ENCODE measurements at regions not wholly inside any gene's neighbourhood (a gene's known extent, or its start where the extent isn't known, plus 50 kb on each side); places are given as distances from the start of the nearest gene placed in this dataset.

DNA sequence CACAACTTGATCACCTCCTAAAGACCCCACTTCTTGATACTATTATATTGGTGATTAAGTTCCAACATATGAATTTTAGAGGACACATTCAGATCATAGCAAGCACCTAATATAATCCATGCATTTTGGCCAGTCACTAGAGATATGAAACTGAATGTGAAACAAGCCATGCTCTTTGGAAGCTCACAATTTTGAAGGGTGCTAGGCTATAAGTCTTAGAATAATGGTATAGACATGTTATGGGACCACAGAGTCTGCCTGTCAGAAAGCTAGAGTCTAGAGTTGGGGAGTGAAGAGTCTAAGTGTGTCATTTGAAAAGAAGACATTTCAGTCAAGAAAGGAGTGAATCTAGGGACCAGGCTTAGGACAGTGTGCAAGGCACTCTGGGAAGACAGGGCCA is 186.4 kb upstream of the SLC24A5 start:
- Mint-ChIP-seq H3K27ac (ENCODE audit: low read depth) (no peak overlapping the region), H3K36me3 (ENCODE audit: insufficient read depth) (no peaks in the 10 kb centered on the region), H3K4me1 (no peaks in the 10 kb centered on the region), H3K4me3 (no peak overlapping the region), H3K9me3 (peaks cover 9% of the 10 kb centered on the region), H3K27me3 (no peaks in the 10 kb centered on the region)
- ATAC-seq (replicated peaks; ENCODE audit: extremely low read depth, poor library complexity, severe bottlenecking) = no peak
- DNase-seq (ENCODE audit: low spot score in 2 of 2) = no peak

DNA sequence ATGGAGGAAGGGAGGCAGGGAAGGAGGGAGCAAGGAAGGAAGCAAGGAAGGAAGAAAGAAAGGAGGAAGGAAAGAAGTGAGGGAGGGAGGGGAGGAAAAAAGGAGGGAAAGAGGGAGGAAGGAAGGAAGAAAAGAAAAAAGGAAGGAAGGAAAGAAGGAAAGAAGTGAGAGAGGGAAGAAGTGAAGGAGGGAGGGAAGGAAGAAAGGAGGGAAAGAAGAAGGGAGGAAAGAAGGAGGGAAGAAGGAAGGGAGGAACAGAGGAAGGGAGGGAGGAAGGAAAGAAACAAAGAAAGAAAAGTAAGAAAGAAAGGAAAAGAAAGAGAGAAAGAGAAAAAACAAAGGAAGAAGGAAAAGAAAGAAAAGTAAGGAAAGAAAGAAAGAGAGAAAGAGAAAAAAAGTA is 183.0 kb upstream of the SLC24A5 start:
- no peaks in the 10 kb centered on the region for H3K36me3 Mint-ChIP-seq (ENCODE audit: insufficient read depth)

DNA sequence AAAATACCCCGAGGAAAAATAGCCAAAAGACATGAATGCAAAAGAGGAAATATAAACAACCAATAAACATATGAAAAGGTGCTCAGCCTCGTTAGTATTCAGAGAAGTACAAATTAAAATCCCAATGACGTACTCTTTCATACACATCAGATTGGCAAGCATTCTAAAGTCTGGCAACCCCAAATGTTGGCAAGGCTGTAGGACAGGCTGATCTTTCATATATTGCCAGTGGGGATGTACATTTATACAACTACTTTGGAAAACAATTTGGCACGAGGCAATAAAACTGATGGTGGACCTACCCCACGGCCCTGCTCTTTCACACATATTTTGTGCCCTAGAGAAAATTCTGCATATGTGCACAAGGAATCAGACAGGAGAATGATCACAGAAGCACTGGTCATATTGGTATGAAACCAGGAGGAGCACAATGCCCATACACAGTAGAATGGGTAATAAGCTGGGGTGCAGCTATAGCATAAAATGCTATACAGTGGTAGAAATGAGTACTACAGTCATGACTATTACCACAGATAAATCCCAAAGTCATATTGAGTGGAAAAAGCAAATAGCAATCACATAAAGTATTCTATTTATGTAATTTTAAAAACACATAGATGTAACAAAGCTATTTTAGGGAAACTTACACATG is 176.0 kb upstream of the SLC24A5 start:
- no peaks in the 10 kb centered on the region for H3K4me1 Mint-ChIP-seq
- no peak for DNase-seq (ENCODE audit: low spot score in 2 of 2)
- ATAC-seq (replicated peaks; ENCODE audit: extremely low read depth, poor library complexity, severe bottlenecking) = no peak
- peaks cover 5% of the 10 kb centered on the region for H3K9me3 Mint-ChIP-seq
- peaks cover 4% of the 10 kb centered on the region for H3K36me3 Mint-ChIP-seq (ENCODE audit: insufficient read depth)
- H3K4me3 Mint-ChIP-seq = no peak overlapping the region
- H3K27me3 Mint-ChIP-seq = no peaks in the 10 kb centered on the region
- no peak overlapping the region for H3K27ac Mint-ChIP-seq (ENCODE audit: low read depth)

More for the DNA sequence above, 183.0 kb upstream of the SLC24A5 start:
- H3K4me1 Mint-ChIP-seq = no peaks in the 10 kb centered on the region
- DNase-seq (ENCODE audit: low spot score in 2 of 2) = no peak
- H3K27me3 Mint-ChIP-seq = no peaks in the 10 kb centered on the region
- no peak for ATAC-seq (replicated peaks; ENCODE audit: extremely low read depth, poor library complexity, severe bottlenecking)
- H3K4me3 Mint-ChIP-seq = no peak overlapping the region
- H3K27ac Mint-ChIP-seq (ENCODE audit: low read depth) = no peak overlapping the region
- peaks cover 9% of the 10 kb centered on the region for H3K9me3 Mint-ChIP-seq

DNA sequence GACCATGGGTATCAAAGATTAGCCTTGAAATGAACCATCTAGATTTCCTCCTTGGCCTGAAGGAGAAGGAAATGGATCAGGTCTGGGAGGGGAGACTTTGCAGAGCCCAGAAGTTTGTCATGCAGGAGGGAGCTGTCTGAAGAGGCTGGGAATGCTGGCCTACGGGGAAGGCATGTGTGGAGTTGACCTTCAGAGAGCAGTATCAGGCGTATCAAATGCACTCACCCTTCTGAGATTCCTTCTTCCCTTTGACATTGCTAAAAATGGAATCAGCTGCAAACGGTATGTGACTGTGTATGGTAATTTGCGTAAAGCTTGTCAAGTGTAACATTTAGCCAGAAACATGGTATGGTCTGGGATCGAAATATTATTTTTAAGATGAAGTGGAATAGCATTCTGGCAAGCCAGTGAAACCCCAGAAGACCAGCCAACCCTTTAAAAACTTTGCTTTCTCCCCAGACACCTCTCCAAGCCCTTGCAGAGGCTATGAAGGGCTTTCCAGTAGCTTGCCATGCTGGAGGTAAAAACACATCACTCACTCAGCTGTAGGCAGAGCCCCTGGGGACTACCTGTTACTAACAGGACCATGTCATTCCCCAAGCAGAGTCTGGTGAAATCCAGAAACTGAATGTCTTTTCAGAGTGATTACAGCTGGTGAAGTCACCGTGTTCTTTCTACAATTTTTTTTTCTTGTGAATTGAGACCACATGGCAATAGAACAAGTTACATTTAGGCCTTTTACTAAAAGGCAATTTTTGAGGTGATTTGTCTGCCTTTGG is 174.7 kb upstream of the SLC24A5 start:
- H3K4me3 Mint-ChIP-seq = no peak overlapping the region
- DNase-seq (ENCODE audit: low spot score in 2 of 2) = no peak
- ATAC-seq (replicated peaks; ENCODE audit: extremely low read depth, poor library complexity, severe bottlenecking) = no peak

DNA sequence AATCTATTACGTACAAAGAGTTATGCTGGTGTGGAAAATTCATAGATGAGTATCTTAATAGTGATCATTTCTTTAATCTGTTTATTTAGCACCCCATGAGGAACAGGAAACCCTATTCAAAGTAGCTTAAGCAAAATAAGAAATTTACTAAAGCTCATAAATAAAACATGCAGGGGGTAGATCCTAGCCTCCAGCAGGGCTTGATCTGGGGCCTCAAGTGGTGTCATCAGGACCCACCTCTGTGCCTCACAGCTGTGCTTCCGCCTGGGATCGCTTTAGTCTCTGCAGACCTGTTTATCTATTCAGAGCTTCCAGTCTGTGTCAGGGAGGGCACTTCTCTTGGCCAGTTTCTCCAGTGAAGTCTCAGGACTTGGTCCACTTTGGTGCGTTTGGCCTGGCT is 171.0 kb upstream of the SLC24A5 start:
- no peak for ATAC-seq (replicated peaks; ENCODE audit: extremely low read depth, poor library complexity, severe bottlenecking)
- H3K9me3 Mint-ChIP-seq = no peaks in the 10 kb centered on the region
- no peak overlapping the region for H3K27ac Mint-ChIP-seq (ENCODE audit: low read depth)
- no peaks in the 10 kb centered on the region for H3K27me3 Mint-ChIP-seq
- peaks cover 1% of the 10 kb centered on the region for H3K36me3 Mint-ChIP-seq (ENCODE audit: insufficient read depth)
- no peak overlapping the region for H3K4me3 Mint-ChIP-seq
- H3K4me1 Mint-ChIP-seq = no peaks in the 10 kb centered on the region
- no peak for DNase-seq (ENCODE audit: low spot score in 2 of 2)

More for the DNA sequence above, 174.7 kb upstream of the SLC24A5 start:
- H3K9me3 Mint-ChIP-seq = peaks cover 2% of the 10 kb centered on the region
- peaks cover 4% of the 10 kb centered on the region for H3K36me3 Mint-ChIP-seq (ENCODE audit: insufficient read depth)
- H3K4me1 Mint-ChIP-seq = no peaks in the 10 kb centered on the region
- no peak overlapping the region for H3K27ac Mint-ChIP-seq (ENCODE audit: low read depth)
- no peaks in the 10 kb centered on the region for H3K27me3 Mint-ChIP-seq

DNA sequence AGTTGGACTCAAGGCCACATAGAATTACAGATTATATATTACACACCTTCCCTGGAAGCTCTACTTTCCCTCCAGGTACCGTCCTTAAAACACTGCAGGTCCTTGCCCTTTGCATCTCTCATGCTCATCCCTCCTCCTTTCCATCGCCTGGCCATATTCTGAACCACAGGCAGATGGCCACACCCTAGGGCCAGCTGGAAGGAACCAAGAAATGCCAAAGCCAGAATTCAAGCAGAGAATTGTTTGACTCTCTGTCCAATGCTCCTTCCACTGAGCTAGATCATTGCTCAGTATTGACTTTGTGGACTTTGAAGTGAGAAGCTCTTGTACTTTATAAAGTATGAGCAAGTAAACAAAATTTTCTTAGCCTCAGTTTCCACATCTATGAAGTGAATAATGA is 170.3 kb upstream of the SLC24A5 start:
- DNase-seq (ENCODE audit: low spot score in 2 of 2) = no peak
- Mint-ChIP-seq H3K27me3 (no peaks in the 10 kb centered on the region), H3K27ac (ENCODE audit: low read depth) (no peak overlapping the region), H3K36me3 (ENCODE audit: insufficient read depth) (peaks cover 1% of the 10 kb centered on the region), H3K4me3 (no peak overlapping the region), H3K4me1 (no peaks in the 10 kb centered on the region), H3K9me3 (no peaks in the 10 kb centered on the region)
- no peak for ATAC-seq (replicated peaks; ENCODE audit: extremely low read depth, poor library complexity, severe bottlenecking)

DNA sequence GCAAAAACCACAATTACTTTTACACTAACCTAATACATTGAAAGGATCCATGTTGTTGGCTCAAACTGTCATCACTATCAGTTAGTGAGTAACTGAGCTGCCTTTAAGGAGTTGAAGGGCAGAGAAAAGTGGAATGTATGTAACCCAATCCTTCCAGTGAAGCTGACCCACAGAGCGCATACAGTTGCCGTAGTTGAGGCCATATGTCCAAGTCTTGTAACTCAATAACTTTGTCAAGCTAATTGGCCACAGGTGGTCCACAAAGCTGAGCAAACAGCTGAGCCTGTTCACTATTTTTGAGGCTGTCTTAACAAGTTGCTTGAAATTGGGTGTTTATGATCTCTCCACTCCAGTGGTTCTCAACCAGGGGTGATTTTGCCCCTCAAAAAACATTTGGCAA is 169.0 kb upstream of the SLC24A5 start:
- ATAC-seq (replicated peaks; ENCODE audit: extremely low read depth, poor library complexity, severe bottlenecking) = no peak

DNA sequence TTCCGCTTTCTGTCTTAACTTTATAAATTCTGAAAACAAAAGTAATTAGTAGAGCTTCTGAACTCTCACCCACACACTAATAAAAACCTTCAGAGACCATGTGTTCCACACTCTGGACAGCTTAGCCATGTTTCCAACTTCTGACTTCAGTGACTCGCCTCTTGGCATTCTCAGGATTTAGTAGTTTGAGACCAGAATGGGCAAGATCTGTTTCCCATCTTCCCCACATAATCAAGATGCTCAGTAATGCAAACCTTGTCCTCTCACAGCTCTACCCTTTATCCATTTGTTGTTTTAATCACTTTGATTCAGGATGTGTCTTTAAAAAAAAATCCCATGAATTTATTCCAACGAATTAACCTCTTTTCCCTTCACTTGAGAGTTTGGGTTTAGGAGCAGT is 166.6 kb upstream of the SLC24A5 start:
- Mint-ChIP-seq H3K36me3 (ENCODE audit: insufficient read depth) (peaks cover under 1% of the 10 kb centered on the region), H3K4me1 (no peaks in the 10 kb centered on the region), H3K4me3 (no peak overlapping the region), H3K27me3 (no peaks in the 10 kb centered on the region), H3K27ac (ENCODE audit: low read depth) (no peak overlapping the region), H3K9me3 (peaks cover 8% of the 10 kb centered on the region)
- no peak for ATAC-seq (replicated peaks; ENCODE audit: extremely low read depth, poor library complexity, severe bottlenecking)
- no peak for DNase-seq (ENCODE audit: low spot score in 2 of 2)

More for the DNA sequence above, 169.0 kb upstream of the SLC24A5 start:
- Mint-ChIP-seq H3K27me3 (no peaks in the 10 kb centered on the region), H3K4me1 (no peaks in the 10 kb centered on the region), H3K4me3 (no peak overlapping the region), H3K27ac (ENCODE audit: low read depth) (no peak overlapping the region), H3K36me3 (ENCODE audit: insufficient read depth) (peaks cover 1% of the 10 kb centered on the region), H3K9me3 (peaks cover 8% of the 10 kb centered on the region)
- no peak for DNase-seq (ENCODE audit: low spot score in 2 of 2)

DNA sequence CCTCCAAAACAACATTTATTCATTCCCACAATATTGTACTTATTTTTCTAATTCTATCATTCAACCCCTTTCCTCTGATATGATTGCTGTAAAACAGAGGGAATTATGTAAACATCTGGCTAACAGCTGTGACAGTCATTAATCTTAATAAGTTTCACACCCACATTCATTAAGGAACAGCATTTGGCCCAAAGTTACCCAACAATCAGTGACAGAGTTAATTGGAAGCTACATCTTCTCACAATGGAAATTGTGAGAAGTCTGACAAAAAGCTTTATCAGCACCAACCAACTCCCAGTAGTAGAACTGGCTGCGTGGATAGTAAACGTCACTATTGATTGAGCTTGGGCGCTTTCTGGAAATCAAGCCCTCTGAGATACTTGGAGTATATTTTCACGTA is 165.8 kb upstream of the SLC24A5 start:
- Mint-ChIP-seq H3K4me1 (no peaks in the 10 kb centered on the region), H3K27ac (ENCODE audit: low read depth) (no peak overlapping the region), H3K9me3 (peaks cover 8% of the 10 kb centered on the region), H3K4me3 (no peak overlapping the region), H3K36me3 (ENCODE audit: insufficient read depth) (no peaks in the 10 kb centered on the region), H3K27me3 (no peaks in the 10 kb centered on the region)
- DNase-seq (ENCODE audit: low spot score in 2 of 2) (no peak), ATAC-seq (replicated peaks; ENCODE audit: extremely low read depth, poor library complexity, severe bottlenecking) (no peak)

DNA sequence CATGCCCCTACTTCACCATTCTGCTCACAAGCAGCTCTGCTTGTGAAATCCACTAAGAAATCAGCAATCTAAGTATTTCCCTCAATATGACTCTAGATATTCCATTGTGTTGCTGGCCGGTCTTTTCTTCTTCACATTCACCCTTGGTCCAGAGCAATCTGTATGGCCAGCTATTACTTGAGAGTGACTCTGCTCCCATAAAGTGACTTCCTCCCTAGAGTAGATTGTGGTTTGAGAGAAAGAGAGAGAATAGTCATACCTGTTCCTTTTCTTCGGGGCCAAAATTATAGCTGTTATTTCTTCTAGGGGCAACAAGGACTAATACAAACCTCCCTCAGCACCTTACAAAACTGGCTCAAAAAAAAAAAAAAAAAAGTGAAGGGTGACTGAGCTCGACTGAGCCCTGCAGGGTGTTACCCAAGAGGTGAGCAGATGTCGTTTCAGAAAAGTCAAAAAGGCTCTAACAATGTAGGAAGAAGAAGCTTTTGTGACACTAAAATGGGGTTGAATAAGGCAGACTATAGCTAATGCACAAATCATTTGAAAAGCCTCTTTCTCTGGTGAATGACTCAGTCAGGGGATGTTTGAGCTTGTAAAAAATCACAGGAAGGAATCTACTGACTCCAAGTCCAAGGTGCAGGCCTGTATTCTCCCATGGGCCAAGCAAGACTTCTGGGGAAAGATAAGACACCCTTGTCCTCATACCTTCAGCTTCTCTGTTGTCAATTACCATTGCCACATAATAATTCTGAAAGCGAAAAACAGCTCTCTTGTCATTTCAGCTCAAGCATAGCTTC is 161.0 kb upstream of the SLC24A5 start:
- ATAC-seq (replicated peaks; ENCODE audit: extremely low read depth, poor library complexity, severe bottlenecking) (no peak), DNase-seq (ENCODE audit: low spot score in 2 of 2) (no peak)
- H3K4me3 Mint-ChIP-seq = no peak overlapping the region
- H3K4me1 Mint-ChIP-seq = no peaks in the 10 kb centered on the region
- H3K27me3 Mint-ChIP-seq = no peaks in the 10 kb centered on the region
- H3K27ac Mint-ChIP-seq (ENCODE audit: low read depth) = no peak overlapping the region
- H3K36me3 Mint-ChIP-seq (ENCODE audit: insufficient read depth) = no peaks in the 10 kb centered on the region
- peaks cover 14% of the 10 kb centered on the region for H3K9me3 Mint-ChIP-seq

DNA sequence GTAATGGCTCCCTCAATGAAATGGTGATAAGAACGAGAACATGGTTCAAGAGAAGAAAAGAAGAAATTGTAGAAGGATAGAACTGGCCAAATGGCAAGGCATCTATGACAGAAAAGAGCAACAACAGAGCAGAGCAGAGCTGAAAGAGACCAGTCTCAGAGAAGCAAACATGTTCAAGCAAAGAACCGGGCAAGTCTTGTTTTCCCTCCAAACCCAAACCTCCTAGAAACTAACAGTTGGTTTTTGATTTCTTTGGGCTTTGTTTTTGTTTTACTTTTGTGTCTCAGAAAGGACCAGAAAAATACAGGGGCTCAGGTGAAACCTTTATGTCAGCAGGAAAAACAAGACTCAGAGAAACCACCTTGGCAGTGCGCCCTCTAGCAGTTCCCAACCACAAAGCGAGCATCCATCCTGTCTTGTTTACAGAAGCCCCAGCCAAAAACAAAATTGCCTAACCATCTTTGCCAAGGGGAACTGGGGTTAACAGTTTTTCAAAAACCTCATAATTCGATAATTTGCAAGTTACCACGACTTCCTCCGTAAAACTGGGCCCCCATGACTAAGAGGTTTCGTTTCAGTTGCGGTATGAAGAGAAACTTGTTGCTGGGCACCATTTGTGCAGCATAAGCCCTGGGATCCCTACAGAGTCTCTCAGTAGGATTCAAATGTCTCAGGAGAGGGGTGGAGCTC is 159.2 kb upstream of the SLC24A5 start:
- no peak overlapping the region for H3K4me3 Mint-ChIP-seq
- no peak for DNase-seq (ENCODE audit: low spot score in 2 of 2)

DNA sequence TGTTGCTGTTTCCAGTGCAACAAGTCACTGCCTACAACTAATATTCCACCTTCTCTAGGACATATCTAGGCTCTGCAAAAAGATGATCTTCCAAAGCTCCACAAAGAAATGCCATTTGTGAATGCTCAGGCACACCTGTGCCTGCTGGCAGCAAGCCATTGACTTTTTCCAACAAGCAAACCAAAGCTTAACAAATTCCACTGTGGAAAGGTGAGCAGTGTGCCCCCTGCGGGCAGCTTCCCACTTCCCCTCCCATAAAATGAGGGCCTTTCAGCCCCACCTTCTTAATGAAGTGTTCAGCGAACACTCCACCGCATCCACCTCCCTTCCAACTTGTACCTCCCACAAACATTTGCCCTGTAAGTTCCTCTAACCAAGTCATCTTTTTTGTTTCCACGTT is 157.5 kb upstream of the SLC24A5 start:
- DNase-seq (ENCODE audit: low spot score in 2 of 2) (no peak), ATAC-seq (replicated peaks; ENCODE audit: extremely low read depth, poor library complexity, severe bottlenecking) (no peak)
- H3K9me3 Mint-ChIP-seq = peaks cover 12% of the 10 kb centered on the region
- no peaks in the 10 kb centered on the region for H3K36me3 Mint-ChIP-seq (ENCODE audit: insufficient read depth)
- no peaks in the 10 kb centered on the region for H3K27me3 Mint-ChIP-seq
- H3K4me3 Mint-ChIP-seq = no peak overlapping the region
- no peak overlapping the region for H3K27ac Mint-ChIP-seq (ENCODE audit: low read depth)
- H3K4me1 Mint-ChIP-seq = no peaks in the 10 kb centered on the region

More for the DNA sequence above, 159.2 kb upstream of the SLC24A5 start:
- H3K4me1 Mint-ChIP-seq = no peaks in the 10 kb centered on the region
- H3K27me3 Mint-ChIP-seq = no peaks in the 10 kb centered on the region
- no peak overlapping the region for H3K27ac Mint-ChIP-seq (ENCODE audit: low read depth)
- ATAC-seq (replicated peaks; ENCODE audit: extremely low read depth, poor library complexity, severe bottlenecking) = no peak
- H3K36me3 Mint-ChIP-seq (ENCODE audit: insufficient read depth) = no peaks in the 10 kb centered on the region
- peaks cover 15% of the 10 kb centered on the region for H3K9me3 Mint-ChIP-seq
